A549 (cell line): ENCODE measurements at regions not wholly inside any gene's neighbourhood (a gene's known extent, or its start where the extent isn't known, plus 50 kb on each side); places are given as distances from the start of the nearest gene placed in this dataset.

ENCODE experiments used
- ATAC-seq, 2 experiments: fragments of 200-7000 bp in 1 of 2; fragments of >200 bp in 1 of 2; cut with Nextera tagmentation in 1 of 2; cut with Tn5 transposase in 1 of 2; 3 replicates each; pipeline versions ENCODE4 v1.8.0 to v1.9.1; 2018 to 2020; ENCODE audit warnings: mild to moderate bottlenecking in 1 of 2, moderate library complexity in 1 of 2
- CTCF ChIA-PET: fragments of 300-600 bp; sonication (Branson Sonifier 250); formaldehyde crosslinking; extraction: SDS; loops from one replicate; lab custom pipeline; 2021; ENCODE audit warnings: antibody characterized with exemption, inconsistent platforms; lab: Yijun Ruan, JAX
- POLR2A ChIA-PET: fragments of 350-600 bp; formaldehyde crosslinking; extraction: SDS; loops from one replicate; lab custom pipeline; 2021; ENCODE audit warnings: antibody characterized with exemption, inconsistent platforms; lab: Yijun Ruan, JAX
- DNase-seq, 2 experiments: peaks; one replicate each; pipeline versions ENCODE4 v3.0.0 to v3.0.0-alpha.2; 2011 to 2016; ENCODE audit warnings: low read depth in 1 of 2, low spot score in 1 of 2
- FAIRE-seq: peaks from 2 replicates; lab custom pipeline; 2011; peaks lifted over from hg19 to GRCh38; lab: Jason Lieb, UNC
- H3K27ac ChIP-seq, 2 experiments: fragments of >200 bp; sonication (Bioruptor Twin); formaldehyde crosslinking; 3 replicates each; pipeline ENCODE4 v1.5.1; 2016 to 2017
- H3K4me1 ChIP-seq: fragments of >200 bp; sonication (Bioruptor Twin); formaldehyde crosslinking; 3 replicates; pipeline ENCODE4 v1.6.1; 2016
- H3K4me2 ChIP-seq: fragments of >200 bp; sonication (Bioruptor Twin); formaldehyde crosslinking; 3 replicates; pipeline ENCODE4 v1.6.1; 2016
- H3K4me3 ChIP-seq: fragments of >200 bp; sonication (Bioruptor Twin); formaldehyde crosslinking; 3 replicates; pipeline ENCODE4 v1.5.1; 2016
- H3K9me3 ChIP-seq: fragments of >200 bp; sonication (Bioruptor Twin); formaldehyde crosslinking; 3 replicates; pipeline ENCODE4 v1.6.1; 2016
- BHLHE40 ChIP-seq: IDR thresholded peaks from 2 replicates; pipeline ENCODE4 v1.6.1; 2012; ENCODE audit warnings: low read depth, low read length, inconsistent platforms
- CBX2 ChIP-seq: fragments of 200-600 bp; sonication (generic); IDR thresholded peaks from 2 replicates; pipeline ENCODE4 v1.6.1; 2016; ENCODE audit warnings: low read depth, mild to moderate bottlenecking, borderline replicate concordance
- CHD2 ChIP-seq: fragments of 150-350 bp; IDR thresholded peaks from 2 replicates; pipeline ENCODE4 v1.6.1; 2014; ENCODE audit warnings: low read length; ENCODE audit not compliant: partially characterized antibody
- CHD4 ChIP-seq: fragments of 200-600 bp; sonication (generic); IDR thresholded peaks from 2 replicates; pipeline ENCODE4 v1.6.1; 2016; ENCODE audit warnings: antibody characterized with exemption, mild to moderate bottlenecking, borderline replicate concordance
- ESRRA ChIP-seq: fragments of 150-350 bp; IDR thresholded peaks from 2 replicates; pipeline ENCODE4 v1.6.1; 2014; ENCODE audit warnings: mild to moderate bottlenecking, low read length, borderline replicate concordance
- FOSB ChIP-seq: fragments of 250-450 bp; sonication (Bioruptor Pico); IDR thresholded peaks from 2 replicates; pipeline ENCODE4 v1.5.0; 2020; ENCODE audit warnings: mild to moderate bottlenecking, moderate library complexity
- GATA3 ChIP-seq: IDR thresholded peaks from 2 replicates; pipeline ENCODE4 v1.6.1; 2012; ENCODE audit warnings: borderline replicate concordance
- HOXA7 ChIP-seq: fragments of 250-450 bp; sonication (Bioruptor Pico); IDR thresholded peaks from 2 replicates; pipeline ENCODE4 v1.5.0; 2020; ENCODE audit warnings: mild to moderate bottlenecking, moderate library complexity
- HOXB13 ChIP-seq: fragments of 250-450 bp; sonication (Bioruptor Pico); IDR thresholded peaks from 2 replicates; pipeline ENCODE4 v1.5.0; 2020; ENCODE audit warnings: low read depth, mild to moderate bottlenecking, moderate library complexity
- KDM1A ChIP-seq: fragments of 200-600 bp; sonication (generic); IDR thresholded peaks from 2 replicates; pipeline ENCODE4 v1.6.1; 2016; ENCODE audit warnings: low read depth, mild to moderate bottlenecking
- MAFK ChIP-seq: fragments of 450-650 bp; IDR thresholded peaks from 2 replicates; pipeline ENCODE4 v1.6.1; 2014; ENCODE audit not compliant: partially characterized antibody
- MAZ ChIP-seq: fragments of 150-350 bp; IDR thresholded peaks from 2 replicates; pipeline ENCODE4 v1.6.1; 2014; ENCODE audit warnings: antibody characterized with exemption, low read depth, low read length, borderline replicate concordance
- MYC ChIP-seq: IDR thresholded peaks from 2 replicates; pipeline ENCODE4 v1.6.1; 2012; ENCODE audit warnings: mild to moderate bottlenecking, inconsistent platforms, low read length, improper control_type of control experiment, borderline replicate concordance
- NFE2L2 ChIP-seq: fragments of 150-350 bp; conservative IDR thresholded peaks from 2 replicates; pipeline ENCODE4 v1.6.1; 2014; ENCODE audit warnings: low read length
- NPAS2 ChIP-seq: fragments of 250-450 bp; sonication (Bioruptor Pico); IDR thresholded peaks from 2 replicates; pipeline ENCODE4 v1.8.0; 2022; ENCODE audit warnings: mild to moderate bottlenecking, moderate library complexity, borderline replicate concordance
- POLR2A ChIP-seq: IDR thresholded peaks from 2 replicates; pipeline ENCODE4 v1.6.1; 2012; ENCODE audit warnings: mild to moderate bottlenecking, low read length
- POLR2AphosphoS2 ChIP-seq: conservative IDR thresholded peaks from 2 replicates; pipeline ENCODE4 v1.6.1; 2012; ENCODE audit warnings: low read length, improper control_type of control experiment, inconsistent platforms
- RCOR1 ChIP-seq: fragments of 150-350 bp; IDR thresholded peaks from 2 replicates; pipeline ENCODE4 v1.6.1; 2014; ENCODE audit warnings: antibody characterized with exemption, low read length, low read depth
- SMC3 ChIP-seq: fragments of >200 bp; sonication (Bioruptor Twin); formaldehyde crosslinking; IDR thresholded peaks from 3 replicates; pipeline ENCODE4 v1.6.1; 2018; ENCODE audit warnings: inconsistent platforms
- SREBF2 ChIP-seq: fragments of 450-650 bp; IDR thresholded peaks from 2 replicates; pipeline ENCODE4 v1.6.1; 2014; ENCODE audit warnings: mild to moderate bottlenecking, moderate library complexity
- ZC3H11A ChIP-seq: fragments of 450-650 bp; IDR thresholded peaks from 2 replicates; pipeline ENCODE4 v1.6.1; 2014; ENCODE audit warnings: antibody characterized with exemption, mild to moderate bottlenecking
- WGBS: methylation state at CpG from one replicate; pipeline ENCODE4 v1.1.6; 2017; ENCODE audit errors: missing lambda C conversion rate; 5-methylcytosine and 5-hydroxymethylcytosine counted together
- TF ChIP-seq, protein P1 (sequence below): fragments of >200 bp; sonication (Bioruptor Twin); formaldehyde crosslinking; IDR thresholded peaks from 3 replicates; pipeline ENCODE4 v1.6.1; 2016
- TF ChIP-seq, protein P2 (sequence below): fragments of 450-650 bp; IDR thresholded peaks from 2 replicates; pipeline ENCODE4 v1.6.1; 2014; ENCODE audit warnings: antibody characterized with exemption
- TF ChIP-seq, protein P3 (sequence below): IDR thresholded peaks from 2 replicates; pipeline ENCODE4 v1.6.1; 2012
- TF ChIP-seq, protein P4 (sequence below): fragments of 200-600 bp; sonication (generic); IDR thresholded peaks from 2 replicates; pipeline ENCODE4 v1.6.1; 2016; ENCODE audit warnings: antibody characterized with exemption, mild to moderate bottlenecking, moderate library complexity
- TF ChIP-seq, protein P5 (sequence below): fragments of >200 bp; sonication (Bioruptor Twin); formaldehyde crosslinking; IDR thresholded peaks from 2 replicates; pipeline ENCODE4 v1.6.1; 2016
- TF ChIP-seq, protein P6 (sequence below): IDR thresholded peaks from 2 replicates; pipeline ENCODE4 v1.6.1; 2012

DNA sequence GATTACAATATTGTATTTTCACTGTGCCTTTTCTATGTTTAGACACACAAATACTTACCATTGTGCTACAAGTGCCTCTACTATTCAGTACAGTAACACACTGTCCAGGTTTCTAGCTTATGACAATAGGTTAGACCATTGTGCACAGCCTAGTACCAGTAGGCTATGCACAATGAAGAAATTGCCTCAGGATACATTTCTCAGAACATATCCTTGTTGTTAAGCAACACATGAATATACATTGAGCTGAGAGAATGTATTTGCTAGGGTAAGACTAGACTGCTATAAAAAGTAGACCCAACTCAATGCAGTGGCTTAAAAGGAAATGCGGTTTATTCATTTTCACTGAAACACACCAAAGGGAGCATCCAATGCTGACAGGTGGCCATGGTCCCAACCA is 285.1 kb downstream of the HS3ST3A1 start:
- no peaks in the 10 kb centered on the region for H3K4me1 ChIP-seq
- no peak for TF ChIP-seq CBX2
- no peak for TF ChIP-seq MYC
- TF ChIP-seq, protein P1, sequence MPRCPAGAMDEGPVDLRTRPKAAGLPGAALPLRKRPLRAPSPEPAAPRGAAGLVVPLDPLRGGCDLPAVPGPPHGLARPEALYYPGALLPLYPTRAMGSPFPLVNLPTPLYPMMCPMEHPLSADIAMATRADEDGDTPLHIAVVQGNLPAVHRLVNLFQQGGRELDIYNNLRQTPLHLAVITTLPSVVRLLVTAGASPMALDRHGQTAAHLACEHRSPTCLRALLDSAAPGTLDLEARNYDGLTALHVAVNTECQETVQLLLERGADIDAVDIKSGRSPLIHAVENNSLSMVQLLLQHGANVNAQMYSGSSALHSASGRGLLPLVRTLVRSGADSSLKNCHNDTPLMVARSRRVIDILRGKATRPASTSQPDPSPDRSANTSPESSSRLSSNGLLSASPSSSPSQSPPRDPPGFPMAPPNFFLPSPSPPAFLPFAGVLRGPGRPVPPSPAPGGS, result no peak
- TF ChIP-seq, protein P2, sequence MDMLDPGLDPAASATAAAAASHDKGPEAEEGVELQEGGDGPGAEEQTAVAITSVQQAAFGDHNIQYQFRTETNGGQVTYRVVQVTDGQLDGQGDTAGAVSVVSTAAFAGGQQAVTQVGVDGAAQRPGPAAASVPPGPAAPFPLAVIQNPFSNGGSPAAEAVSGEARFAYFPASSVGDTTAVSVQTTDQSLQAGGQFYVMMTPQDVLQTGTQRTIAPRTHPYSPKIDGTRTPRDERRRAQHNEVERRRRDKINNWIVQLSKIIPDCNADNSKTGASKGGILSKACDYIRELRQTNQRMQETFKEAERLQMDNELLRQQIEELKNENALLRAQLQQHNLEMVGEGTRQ, result no peak
- TF ChIP-seq NPAS2 (CRISPR knock-in tag), result no peak
- TF ChIP-seq NFE2L2, result no peak
- TF ChIP-seq ZC3H11A, result no peak
- TF ChIP-seq, protein P3, sequence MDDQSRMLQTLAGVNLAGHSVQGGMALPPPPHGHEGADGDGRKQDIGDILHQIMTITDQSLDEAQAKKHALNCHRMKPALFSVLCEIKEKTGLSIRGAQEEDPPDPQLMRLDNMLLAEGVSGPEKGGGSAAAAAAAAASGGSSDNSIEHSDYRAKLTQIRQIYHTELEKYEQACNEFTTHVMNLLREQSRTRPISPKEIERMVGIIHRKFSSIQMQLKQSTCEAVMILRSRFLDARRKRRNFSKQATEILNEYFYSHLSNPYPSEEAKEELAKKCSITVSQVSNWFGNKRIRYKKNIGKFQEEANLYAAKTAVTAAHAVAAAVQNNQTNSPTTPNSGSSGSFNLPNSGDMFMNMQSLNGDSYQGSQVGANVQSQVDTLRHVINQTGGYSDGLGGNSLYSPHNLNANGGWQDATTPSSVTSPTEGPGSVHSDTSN, result no peak
- TF ChIP-seq GATA3, result no peak
- no peak for TF ChIP-seq RCOR1
- no peak for TF ChIP-seq HOXB13
- TF ChIP-seq SREBF2, result no peak
- TF ChIP-seq MAZ, result no peak
- TF ChIP-seq, protein P4, sequence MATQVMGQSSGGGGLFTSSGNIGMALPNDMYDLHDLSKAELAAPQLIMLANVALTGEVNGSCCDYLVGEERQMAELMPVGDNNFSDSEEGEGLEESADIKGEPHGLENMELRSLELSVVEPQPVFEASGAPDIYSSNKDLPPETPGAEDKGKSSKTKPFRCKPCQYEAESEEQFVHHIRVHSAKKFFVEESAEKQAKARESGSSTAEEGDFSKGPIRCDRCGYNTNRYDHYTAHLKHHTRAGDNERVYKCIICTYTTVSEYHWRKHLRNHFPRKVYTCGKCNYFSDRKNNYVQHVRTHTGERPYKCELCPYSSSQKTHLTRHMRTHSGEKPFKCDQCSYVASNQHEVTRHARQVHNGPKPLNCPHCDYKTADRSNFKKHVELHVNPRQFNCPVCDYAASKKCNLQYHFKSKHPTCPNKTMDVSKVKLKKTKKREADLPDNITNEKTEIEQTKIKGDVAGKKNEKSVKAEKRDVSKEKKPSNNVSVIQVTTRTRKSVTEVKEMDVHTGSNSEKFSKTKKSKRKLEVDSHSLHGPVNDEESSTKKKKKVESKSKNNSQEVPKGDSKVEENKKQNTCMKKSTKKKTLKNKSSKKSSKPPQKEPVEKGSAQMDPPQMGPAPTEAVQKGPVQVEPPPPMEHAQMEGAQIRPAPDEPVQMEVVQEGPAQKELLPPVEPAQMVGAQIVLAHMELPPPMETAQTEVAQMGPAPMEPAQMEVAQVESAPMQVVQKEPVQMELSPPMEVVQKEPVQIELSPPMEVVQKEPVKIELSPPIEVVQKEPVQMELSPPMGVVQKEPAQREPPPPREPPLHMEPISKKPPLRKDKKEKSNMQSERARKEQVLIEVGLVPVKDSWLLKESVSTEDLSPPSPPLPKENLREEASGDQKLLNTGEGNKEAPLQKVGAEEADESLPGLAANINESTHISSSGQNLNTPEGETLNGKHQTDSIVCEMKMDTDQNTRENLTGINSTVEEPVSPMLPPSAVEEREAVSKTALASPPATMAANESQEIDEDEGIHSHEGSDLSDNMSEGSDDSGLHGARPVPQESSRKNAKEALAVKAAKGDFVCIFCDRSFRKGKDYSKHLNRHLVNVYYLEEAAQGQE, result no peak
- TF ChIP-seq, protein P5, sequence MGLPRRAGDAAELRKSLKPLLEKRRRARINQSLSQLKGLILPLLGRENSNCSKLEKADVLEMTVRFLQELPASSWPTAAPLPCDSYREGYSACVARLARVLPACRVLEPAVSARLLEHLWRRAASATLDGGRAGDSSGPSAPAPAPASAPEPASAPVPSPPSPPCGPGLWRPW, result no peak
- TF ChIP-seq CHD4, result no peak
- POLR2A ChIA-PET, result no interaction called here
- CTCF ChIA-PET, result interaction anchor here (0.7 to 1.2 kb wide), 3 partner anchors 10 to 18 kb away, joined by 3 read pairs; no protein-coding TSS in a partner anchor
- no peak overlapping the region for H3K4me3 ChIP-seq
- FAIRE-seq (no peak), DNase-seq (no peak), ATAC-seq (no peak; a peak in 1 of 6 replicates)
- 57% methylated on average over 1 of the region's 1 CpG for WGBS
- H3K27ac ChIP-seq, result no peak overlapping the region
- no peak overlapping the region for H3K4me2 ChIP-seq
- no peaks in the 10 kb centered on the region for H3K9me3 ChIP-seq

DNA sequence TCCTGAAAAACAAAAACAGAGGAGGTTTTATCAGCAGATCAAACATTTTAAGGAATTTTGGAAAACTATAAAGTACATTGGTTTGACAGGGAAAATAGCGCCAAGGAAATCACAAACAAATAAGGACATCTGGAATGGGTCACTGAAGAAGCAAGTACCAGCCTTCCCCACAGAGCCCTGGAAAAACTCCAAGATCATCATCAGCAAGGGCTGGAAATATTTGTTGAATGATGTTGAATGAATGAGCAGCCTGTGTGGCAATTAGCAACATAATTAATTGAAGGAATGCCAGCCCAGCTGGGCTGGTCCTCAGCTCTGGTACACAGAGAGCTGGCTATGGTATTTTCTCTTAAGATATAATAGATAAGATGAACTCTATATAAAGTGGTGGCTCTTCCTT is 290.4 kb downstream of the HS3ST3A1 start:
- ATAC-seq (no peak), DNase-seq (no peak), FAIRE-seq (no peak)
- Histone ChIP-seq H3K27ac (no peak overlapping the region), H3K4me2 (no peak overlapping the region), H3K4me1 (no peaks in the 10 kb centered on the region), H3K9me3 (peaks cover 4% of the 10 kb centered on the region; the same call in 2 of the 3 replicates), H3K4me3 (no peak overlapping the region)
- POLR2A ChIA-PET, result no interaction called here
- CTCF ChIA-PET, result no interaction called here
- WGBS, result 69% methylated on average over 1 of the region's 1 CpG
- TF ChIP-seq POLR2A (no peak), POLR2AphosphoS2 (no peak), MYC (no peak), SREBF2 (no peak), SMC3 (no peak), BHLHE40 (no peak), NFE2L2 (no peak), KDM1A (no peak), ESRRA (no peak), MAFK (no peak), FOSB (no peak), CHD2 (no peak), HOXA7 (CRISPR knock-in tag) (no peak)
- TF ChIP-seq, protein P4, result no peak
- TF ChIP-seq, protein P1, result no peak
- TF ChIP-seq, protein P6, sequence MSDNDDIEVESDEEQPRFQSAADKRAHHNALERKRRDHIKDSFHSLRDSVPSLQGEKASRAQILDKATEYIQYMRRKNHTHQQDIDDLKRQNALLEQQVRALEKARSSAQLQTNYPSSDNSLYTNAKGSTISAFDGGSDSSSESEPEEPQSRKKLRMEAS, result no peak
